H9 (cell line): ENCODE measurements at regions not wholly inside any gene's neighbourhood (a gene's known extent, or its start where the extent isn't known, plus 50 kb on each side); places are given as distances from the start of the nearest gene placed in this dataset.

Experiments
- DNase-seq: peaks from one replicate; pipeline ENCODE4 v3.0.0-alpha.2; 2017
- H2AFZ ChIP-seq: one replicate; pipeline ENCODE4 v1.6.1; 2013; ENCODE audit warnings: mild to moderate bottlenecking, low read length, control low read depth, moderate library complexity
- H2AK5ac ChIP-seq: 2 replicates; pipeline ENCODE4 v1.6.1; 2013; ENCODE audit warnings: low read length, control low read depth, mixed read lengths; ENCODE audit not compliant: insufficient read length
- H2BK120ac ChIP-seq: one replicate; pipeline ENCODE4 v1.6.1; 2013; ENCODE audit warnings: low read depth, mild to moderate bottlenecking, low read length, control low read depth, inconsistent platforms; ENCODE audit not compliant: poor library complexity, severe bottlenecking
- H2BK12ac ChIP-seq: 2 replicates; pipeline ENCODE4 v1.6.1; 2013; ENCODE audit warnings: low read length, control low read depth, mixed read lengths, low read depth; ENCODE audit not compliant: insufficient read length
- H2BK15ac ChIP-seq: 2 replicates; pipeline ENCODE4 v1.6.1; 2013; ENCODE audit warnings: low read depth, low read length, control low read depth
- H2BK20ac ChIP-seq: one replicate; pipeline ENCODE4 v1.6.1; 2013; ENCODE audit warnings: low read depth, mild to moderate bottlenecking, low read length, control low read depth, inconsistent platforms; ENCODE audit not compliant: poor library complexity, severe bottlenecking
- H2BK5ac ChIP-seq: 2 replicates; pipeline ENCODE4 v1.6.1; 2013; ENCODE audit warnings: low read length, control low read depth, mixed read lengths; ENCODE audit not compliant: insufficient read length
- H3K14ac ChIP-seq: 2 replicates; pipeline ENCODE4 v1.6.1; 2013; ENCODE audit warnings: low read length, control low read depth; ENCODE audit not compliant: insufficient read depth
- H3K18ac ChIP-seq: 2 replicates; pipeline ENCODE4 v1.6.1; 2013; ENCODE audit warnings: low read depth, mild to moderate bottlenecking, mixed read lengths, low read length, control low read depth; ENCODE audit not compliant: insufficient read length
- H3K23ac ChIP-seq: 2 replicates; pipeline ENCODE4 v1.6.1; 2013; ENCODE audit warnings: low read length, control low read depth, mixed read lengths, low read depth; ENCODE audit not compliant: insufficient read length
- H3K23me2 ChIP-seq: 2 replicates; pipeline ENCODE4 v1.6.1; 2013; ENCODE audit warnings: low read depth, mild to moderate bottlenecking, mixed read lengths, low read length, control low read depth; ENCODE audit not compliant: insufficient read length, poor library complexity, severe bottlenecking
- H3K27ac ChIP-seq: 2 replicates; pipeline ENCODE4 v1.5.1; 2013; ENCODE audit warnings: low read length, control low read depth, mixed read lengths, low read depth; ENCODE audit not compliant: insufficient read length
- H3K27me3 ChIP-seq: 2 replicates; pipeline ENCODE4 v1.6.1; 2013; ENCODE audit warnings: low read length, control low read depth, inconsistent platforms; ENCODE audit not compliant: insufficient read depth
- H3K4ac ChIP-seq: 2 replicates; pipeline ENCODE4 v1.6.1; 2013; ENCODE audit warnings: low read depth, mild to moderate bottlenecking, control low read depth, inconsistent platforms, low read length, moderate library complexity
- H3K4me1 ChIP-seq: 2 replicates; pipeline ENCODE4 v1.6.1; 2013; ENCODE audit warnings: low read length, control low read depth, inconsistent platforms; ENCODE audit not compliant: insufficient read depth
- H3K4me2 ChIP-seq: 2 replicates; pipeline ENCODE4 v1.6.1; 2013; ENCODE audit warnings: low read length, control low read depth, mixed read lengths; ENCODE audit not compliant: insufficient read length, insufficient read depth
- H3K56ac ChIP-seq: 2 replicates; pipeline ENCODE4 v1.6.1; 2013; ENCODE audit warnings: low read depth, mild to moderate bottlenecking, mixed read lengths, low read length, control low read depth; ENCODE audit not compliant: insufficient read length
- H3K79me1 ChIP-seq: 2 replicates; pipeline ENCODE4 v1.6.1; 2013; ENCODE audit warnings: low read depth, mild to moderate bottlenecking, moderate library complexity, low read length, control low read depth, inconsistent platforms; ENCODE audit not compliant: insufficient read depth, poor library complexity, severe bottlenecking
- H3K79me2 ChIP-seq: 2 replicates; pipeline ENCODE4 v1.6.1; 2013; ENCODE audit warnings: low read length, control low read depth, inconsistent platforms; ENCODE audit not compliant: insufficient read depth
- H3K9ac ChIP-seq: 2 replicates; pipeline ENCODE4 v1.6.1; 2013; ENCODE audit warnings: low read length, control low read depth, mixed read lengths; ENCODE audit not compliant: insufficient read length; ENCODE audit errors: extremely low read depth
- H3K9me3 ChIP-seq: one replicate; pipeline ENCODE4 v1.6.1; 2013; ENCODE audit warnings: low read depth, low read length, inconsistent platforms; ENCODE audit not compliant: control insufficient read depth
- H3T11ph ChIP-seq: one replicate; pipeline ENCODE4 v1.6.1; 2013; ENCODE audit warnings: mild to moderate bottlenecking, low read length, control low read depth, inconsistent platforms
- H4K20me1 ChIP-seq: one replicate; pipeline ENCODE4 v1.6.1; 2013; ENCODE audit not compliant: control insufficient read depth, insufficient read length, insufficient read depth
- H4K5ac ChIP-seq: 2 replicates; pipeline ENCODE4 v1.6.1; 2013; ENCODE audit warnings: low read depth, mild to moderate bottlenecking, mixed read lengths, low read length, control low read depth; ENCODE audit not compliant: insufficient read length
- H4K8ac ChIP-seq: replicated peaks from 2 replicates; pipeline ENCODE4 v1.6.1; 2013; ENCODE audit warnings: low read length, control low read depth, mixed read lengths, low read depth; ENCODE audit not compliant: insufficient read length
- H4K91ac ChIP-seq: 2 replicates; pipeline ENCODE4 v1.6.1; 2013; ENCODE audit warnings: low read depth, mild to moderate bottlenecking, moderate library complexity, mixed read lengths, low read length, control low read depth; ENCODE audit not compliant: insufficient read length
- H3K27ac Mint-ChIP-seq, 3 experiments: 2 replicates in 2 of 3; 3 replicates in 1 of 3; pipeline ENCODE4 v1.8.0; 2020 to 2021; ENCODE audit warnings: mixed read lengths in 3 of 3, mild to moderate bottlenecking in 1 of 3, moderate library complexity in 1 of 3
- H3K27me3 Mint-ChIP-seq: 2 replicates; pipeline ENCODE4 v1.8.0; 2021; ENCODE audit warnings: low read depth, mild to moderate bottlenecking, moderate library complexity, mixed read lengths
- H3K36me3 Mint-ChIP-seq, 3 experiments: 2 replicates in 2 of 3; 3 replicates in 1 of 3; pipeline ENCODE4 v1.8.0; 2020 to 2021; ENCODE audit warnings: low read depth in 3 of 3, mixed read lengths in 3 of 3; ENCODE audit not compliant: insufficient read depth in 1 of 3
- H3K4me1 Mint-ChIP-seq, 2 experiments: 2 replicates each; pipeline ENCODE4 v1.8.0; 2020; ENCODE audit warnings: mixed read lengths in 2 of 2
- H3K4me3 Mint-ChIP-seq, 2 experiments: 2 replicates in 1 of 2; 3 replicates in 1 of 2; pipeline ENCODE4 v1.8.0; 2020 to 2021; ENCODE audit warnings: mild to moderate bottlenecking in 2 of 2, mixed read lengths in 2 of 2, moderate library complexity in 1 of 2
- H3K9me3 Mint-ChIP-seq, 2 experiments: 2 replicates in 1 of 2; 3 replicates in 1 of 2; pipeline ENCODE4 v1.8.0; 2020; ENCODE audit warnings: mild to moderate bottlenecking in 2 of 2, mixed read lengths in 2 of 2, moderate library complexity in 1 of 2
- WGBS: extraction: QIAGEN DNeasy Blood & Tissue Kit; methylation state at CpG from one replicate; pipeline ENCODE4 v1.1.7; 2013; ENCODE audit warnings: missing lambda C conversion rate, low lambda C conversion rate, mixed read lengths; ENCODE audit not compliant: insufficient read length; ENCODE audit errors: extremely low coverage; 5-methylcytosine and 5-hydroxymethylcytosine counted together
- TF ChIP-seq, protein P1 (sequence below): fragments of 200-600 bp; sonication (generic); conservative IDR thresholded peaks from 3 replicates; pipeline ENCODE4 v1.8.0; 2021; ENCODE audit warnings: antibody characterized with exemption, mild to moderate bottlenecking

DNA sequence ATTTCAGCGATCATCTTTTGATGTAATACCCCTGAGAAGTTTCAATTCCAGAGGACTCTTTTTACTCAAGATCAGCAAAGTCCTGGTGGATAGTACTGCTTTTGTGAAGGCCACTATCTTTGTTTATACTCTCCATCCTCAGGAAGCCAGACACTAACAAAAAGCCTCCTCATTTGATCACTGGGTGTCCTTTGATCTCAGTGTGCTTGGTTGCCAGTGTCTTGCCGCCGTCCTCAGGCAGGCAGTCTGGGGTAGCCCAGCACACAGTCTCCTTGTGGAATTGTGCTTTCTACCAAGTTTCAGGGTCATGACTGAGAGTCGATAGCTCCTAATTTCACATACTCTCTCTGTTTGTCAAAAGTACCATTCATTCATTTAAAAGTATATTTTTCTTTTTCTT is 762.2 kb downstream of the EFNB2 start:
- Histone ChIP-seq H2AFZ (no peak overlapping the region), H3K4me1 (no peaks in the 10 kb centered on the region; the same call in 1 of the 2 replicates), H2BK12ac (no peak overlapping the region), H3K23me2 (no peaks in the 10 kb centered on the region), H3K27me3 (no peaks in the 10 kb centered on the region; the same call in 1 of the 2 replicates), H2BK120ac (no peak overlapping the region), H3K9me3 (no peaks in the 10 kb centered on the region), H4K91ac (no peak overlapping the region), H2AK5ac (no peak overlapping the region), H3K79me2 (no peaks in the 10 kb centered on the region), H3K9ac (no peak overlapping the region), H2BK15ac (no peak overlapping the region), H4K20me1 (no peaks in the 10 kb centered on the region), H3K56ac (no peak overlapping the region), H3K79me1 (no peaks in the 10 kb centered on the region), H3K27ac (no peak overlapping the region), H2BK20ac (no peak overlapping the region), H3K18ac (no peak overlapping the region), H3K4me2 (no peak overlapping the region), H3K14ac (no peak overlapping the region), H3T11ph (no peak overlapping the region), H3K23ac (no peak overlapping the region), H4K5ac (no peak overlapping the region), H4K8ac (no peak overlapping the region), H2BK5ac (no peak overlapping the region), H3K4ac (no peak overlapping the region)
- Mint-ChIP-seq H3K9me3 (no peaks in the 10 kb centered on the region; a peak in 1 of 5 replicates), H3K4me3 (no peak overlapping the region), H3K27ac (no peak overlapping the region), H3K4me1 (peaks cover 24 to 27% of the 10 kb centered on the region in 2 experiments), H3K36me3 (no peaks in the 10 kb centered on the region), H3K27me3 (no peaks in the 10 kb centered on the region)
- DNase-seq: no peak
- TF ChIP-seq, protein P1, sequence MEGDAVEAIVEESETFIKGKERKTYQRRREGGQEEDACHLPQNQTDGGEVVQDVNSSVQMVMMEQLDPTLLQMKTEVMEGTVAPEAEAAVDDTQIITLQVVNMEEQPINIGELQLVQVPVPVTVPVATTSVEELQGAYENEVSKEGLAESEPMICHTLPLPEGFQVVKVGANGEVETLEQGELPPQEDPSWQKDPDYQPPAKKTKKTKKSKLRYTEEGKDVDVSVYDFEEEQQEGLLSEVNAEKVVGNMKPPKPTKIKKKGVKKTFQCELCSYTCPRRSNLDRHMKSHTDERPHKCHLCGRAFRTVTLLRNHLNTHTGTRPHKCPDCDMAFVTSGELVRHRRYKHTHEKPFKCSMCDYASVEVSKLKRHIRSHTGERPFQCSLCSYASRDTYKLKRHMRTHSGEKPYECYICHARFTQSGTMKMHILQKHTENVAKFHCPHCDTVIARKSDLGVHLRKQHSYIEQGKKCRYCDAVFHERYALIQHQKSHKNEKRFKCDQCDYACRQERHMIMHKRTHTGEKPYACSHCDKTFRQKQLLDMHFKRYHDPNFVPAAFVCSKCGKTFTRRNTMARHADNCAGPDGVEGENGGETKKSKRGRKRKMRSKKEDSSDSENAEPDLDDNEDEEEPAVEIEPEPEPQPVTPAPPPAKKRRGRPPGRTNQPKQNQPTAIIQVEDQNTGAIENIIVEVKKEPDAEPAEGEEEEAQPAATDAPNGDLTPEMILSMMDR: no peak
- no CpG with 5 or more reads among the region's 4 CpGs for WGBS
